NCI-H1694 treated with DMSO at 0.1 percent for 48 hours (cell line): ENCODE measurements at regions not wholly inside any gene's neighbourhood (a gene's known extent, or its start where the extent isn't known, plus 50 kb on each side); places are given as distances from the start of the nearest gene placed in this dataset.
"Not testable (repeated sequence)": the region's sequence is repeated elsewhere in the genome, so short reads cannot be mapped to it uniquely, and the experiment has no call there.

Experiments
- DNase-seq: peaks from one replicate; lab custom pipeline; 2025; lab: John Stamatoyannopoulos, UW

GRCh38 chr3:72536206-72536877 is 311.9 kb downstream of the SHQ1 start:
- DNase-seq = no peak

- DNase-seq = no peak
Measured at GRCh38 chr3:72535772-72536171, 312.5 kb downstream of the SHQ1 start.

GRCh38 chr3:72533591-72534473 is 314.4 kb downstream of the SHQ1 start:
- no peak for DNase-seq

GRCh38 chr3:72530426-72530825 is 317.8 kb downstream of the SHQ1 start:
- no peak for DNase-seq

DNA sequence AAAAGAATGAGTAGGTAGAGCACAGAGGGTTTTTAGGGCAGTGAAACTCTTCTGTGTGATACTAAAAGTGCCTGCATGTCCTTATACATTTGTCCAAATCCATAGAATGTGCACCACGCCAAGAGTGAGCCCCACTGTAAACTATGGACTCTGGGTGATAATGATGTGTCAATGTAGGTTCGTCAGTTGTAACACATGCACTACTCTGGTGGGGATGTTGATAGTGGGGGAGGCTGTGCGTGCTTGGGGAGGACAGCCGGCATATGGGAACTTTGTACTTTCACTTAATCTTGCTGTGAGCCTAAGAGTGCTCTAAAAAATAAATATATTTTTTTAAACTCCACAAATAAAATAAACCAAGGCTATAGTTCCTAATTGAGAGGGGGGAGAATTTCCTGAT is 319.2 kb downstream of the SHQ1 start:
- no peak for DNase-seq

- DNase-seq = no peak
Measured at GRCh38 chr3:72523429-72524151, 324.7 kb downstream of the SHQ1 start.

DNA sequence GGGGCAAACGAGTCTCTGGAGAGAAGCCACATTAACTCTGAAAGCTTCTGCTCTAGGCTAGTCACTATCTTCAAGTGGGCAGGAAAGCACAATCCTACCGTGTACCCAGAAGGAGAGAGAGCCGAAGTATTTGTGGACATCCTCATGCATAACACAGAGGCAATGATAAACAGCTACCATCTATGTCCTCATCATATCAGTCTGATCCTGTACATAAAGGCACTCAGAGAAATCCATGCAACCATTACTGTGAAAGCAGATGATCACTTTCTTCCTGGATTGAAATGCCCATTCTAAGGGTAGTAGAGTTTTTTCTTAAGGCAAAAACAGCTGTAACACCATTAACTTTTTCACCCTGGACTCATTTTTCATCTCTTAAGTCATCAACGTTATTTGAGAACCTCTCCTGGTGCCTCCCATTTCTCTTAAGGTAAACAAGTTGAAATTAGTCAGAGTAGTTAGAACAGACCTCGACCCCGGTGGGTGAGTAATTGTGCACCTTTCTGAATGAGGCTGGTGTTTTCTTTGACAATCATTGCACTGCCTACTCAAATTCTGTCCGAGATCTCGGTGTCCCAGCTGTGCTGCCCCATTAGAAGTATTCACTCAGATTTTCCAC is 327.4 kb downstream of the SHQ1 start:
- DNase-seq = no peak

DNA sequence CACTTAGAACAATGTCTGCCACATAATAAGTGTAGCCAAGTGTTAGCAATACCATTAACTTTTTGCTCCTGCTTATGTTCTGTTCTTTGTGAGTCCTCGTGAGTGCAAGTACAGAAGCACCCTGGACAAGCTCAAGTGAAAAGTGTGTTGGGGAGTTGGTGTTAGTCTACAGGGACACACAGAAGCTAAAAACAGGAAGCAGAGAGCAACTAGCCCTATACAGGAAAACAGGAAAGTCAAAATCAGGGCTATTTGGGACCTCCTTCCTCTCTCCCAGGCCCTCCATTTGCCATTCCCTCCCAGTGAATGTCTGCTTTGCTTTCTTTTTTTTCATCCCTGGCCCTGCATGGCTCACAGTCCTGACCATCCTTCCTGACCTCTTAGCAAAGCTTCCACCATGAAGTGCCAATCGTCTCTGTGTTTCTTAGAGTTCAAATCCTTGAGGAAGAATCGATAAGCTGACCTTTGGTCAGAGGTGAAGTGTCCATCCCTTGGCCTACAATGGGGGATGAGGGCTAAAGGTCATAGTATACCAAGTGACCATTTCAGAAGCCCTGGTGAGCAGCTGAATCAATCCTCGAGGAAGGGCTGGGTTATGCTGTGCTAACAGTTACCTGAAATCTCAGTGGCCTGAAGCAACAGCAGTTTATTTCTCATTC is 328.2 kb downstream of the SHQ1 start:
- DNase-seq = no peak

- DNase-seq = no peak
Measured at GRCh38 chr3:72517921-72518424, 330.3 kb downstream of the SHQ1 start.

DNA sequence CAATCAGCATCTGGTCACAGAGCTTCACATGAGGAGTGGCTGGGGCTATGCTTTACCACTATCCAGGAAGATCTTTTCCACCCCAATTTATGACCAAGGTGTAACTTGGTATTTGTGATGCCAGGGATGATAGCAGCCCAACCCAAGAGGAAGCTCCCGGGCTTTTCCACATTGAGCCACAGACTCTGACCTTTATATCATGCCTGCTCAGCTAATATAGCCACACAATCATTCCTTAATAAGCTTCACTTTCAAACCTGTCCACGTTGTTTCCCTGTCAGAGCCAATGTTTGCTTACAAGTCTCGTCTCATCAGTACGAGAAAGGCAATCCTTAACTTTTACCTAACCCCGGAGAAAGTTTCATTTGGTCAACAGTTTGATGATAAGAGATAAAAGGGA is 330.9 kb downstream of the SHQ1 start:
- no peak for DNase-seq

GRCh38 chr3:72516361-72516760 is 331.9 kb downstream of the SHQ1 start:
- no peak for DNase-seq

GRCh38 chr3:72515941-72516340 is 332.3 kb downstream of the SHQ1 start:
- DNase-seq = no peak

- no peak for DNase-seq
Measured at GRCh38 chr3:72515281-72515680, 333.0 kb downstream of the SHQ1 start.

DNA sequence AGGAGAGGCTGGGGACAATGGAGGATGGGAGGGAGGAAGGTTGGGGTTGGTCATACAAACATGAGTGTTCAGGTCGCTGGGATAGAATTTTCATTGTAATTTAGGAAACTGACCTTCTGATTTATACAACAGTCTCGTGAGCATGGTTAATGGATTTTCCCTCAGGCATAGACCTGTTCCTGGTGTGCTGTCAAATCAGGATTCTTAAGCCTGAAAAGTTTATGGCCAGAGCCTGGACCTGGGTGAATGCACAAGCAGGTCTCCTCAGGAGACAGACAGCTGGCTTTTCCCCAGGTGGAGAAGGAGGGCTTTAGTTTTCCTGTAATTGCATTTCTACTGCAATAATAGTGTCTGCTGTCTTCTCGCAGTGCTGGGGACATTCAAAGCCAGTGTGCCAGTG is 338.0 kb downstream of the SHQ1 start:
- DNase-seq = no peak

GRCh38 chr3:72505539-72506405 is 342.5 kb downstream of the SHQ1 start:
- no peak for DNase-seq

- not testable (repeated sequence) for DNase-seq
Measured at GRCh38 chr3:72497501-72497900, 350.7 kb downstream of the SHQ1 start.

DNA sequence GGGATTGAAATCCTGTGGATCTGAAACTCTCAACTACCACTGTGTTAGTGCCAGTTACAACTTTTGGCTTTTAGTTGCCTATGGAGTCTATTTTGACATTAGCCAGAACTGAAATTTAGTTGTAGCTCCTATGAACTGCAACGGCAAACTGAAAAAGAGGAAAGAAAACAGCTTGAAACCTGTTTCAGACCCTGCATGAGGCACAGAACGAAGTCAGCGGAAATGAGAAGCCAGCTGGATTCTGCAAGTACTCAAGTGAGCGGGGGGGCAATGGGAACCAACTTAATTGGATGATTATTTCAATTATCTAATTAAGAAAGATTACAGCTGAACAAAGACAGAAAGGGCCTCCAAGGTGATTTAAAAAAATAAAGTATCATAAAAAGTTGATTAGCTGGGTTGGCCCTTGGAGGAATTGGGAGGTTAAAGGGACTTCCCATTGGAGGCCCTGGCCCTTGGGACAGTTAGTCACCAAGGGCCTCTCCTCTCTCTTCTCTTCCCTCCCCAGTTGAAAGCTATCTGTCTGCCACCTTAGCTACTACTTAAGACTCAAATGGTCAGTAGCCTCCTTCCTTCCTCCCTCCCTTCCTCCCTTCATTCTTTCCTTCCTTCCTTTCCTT is 352.1 kb downstream of the SHQ1 start:
- DNase-seq = no peak

DNA sequence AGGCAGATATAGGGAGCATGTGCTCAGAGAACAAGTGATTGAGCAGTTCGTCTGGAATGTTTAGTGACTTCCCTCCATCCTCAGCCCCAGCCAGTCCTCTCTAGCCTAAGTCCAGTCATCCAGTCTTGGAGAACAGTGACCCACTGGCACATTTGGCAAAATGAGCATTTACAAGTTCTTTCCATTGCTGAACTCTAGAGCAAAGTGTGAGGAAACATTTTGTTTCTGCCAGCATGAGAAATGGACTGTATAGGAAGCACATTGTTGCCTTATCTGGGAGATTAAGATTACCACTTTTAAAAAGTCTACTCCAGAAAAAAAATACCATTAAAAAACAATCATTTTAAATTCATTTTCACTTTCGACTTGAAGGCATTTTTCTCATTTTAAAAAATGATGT is 353.6 kb downstream of the SHQ1 start:
- DNase-seq = no peak

DNA sequence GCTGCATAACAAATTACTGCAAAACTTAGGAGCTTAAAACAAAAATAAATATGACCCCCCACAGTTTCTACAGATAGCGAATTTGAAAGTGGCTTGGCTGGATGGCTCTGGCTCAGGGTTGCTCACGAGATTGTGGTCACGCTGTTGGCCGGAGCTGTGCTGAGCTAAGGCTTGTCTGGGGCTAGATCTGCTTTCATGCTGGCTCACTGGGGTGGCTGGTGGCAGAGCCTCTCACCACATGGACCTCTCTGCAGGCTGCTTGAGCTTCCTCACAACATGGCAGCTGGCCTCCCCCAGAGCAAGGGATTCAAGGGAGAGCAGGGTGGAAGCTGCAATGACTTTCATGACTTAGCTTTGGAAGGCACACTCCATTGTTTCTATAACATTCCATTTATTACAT is 354.1 kb downstream of the SHQ1 start:
- no peak for DNase-seq

- no peak for DNase-seq
Measured at GRCh38 chr3:72492240-72492639, 356.0 kb downstream of the SHQ1 start.
